Parathyroid adenoma (tissue), 2 donors: ENCODE measurements at regions not wholly inside any gene's neighbourhood (a gene's known extent, or its start where the extent isn't known, plus 50 kb on each side); places are given as distances from the start of the nearest gene placed in this dataset.

Experiments
- H2AFZ ChIP-seq: fragments of 300-600 bp; sonication (generic); one replicate; pipeline ENCODE4 v1.7.0; 2017; ENCODE audit warnings: antibody characterized with exemption, mild to moderate bottlenecking
- H3K27ac ChIP-seq: fragments of 300-600 bp; sonication (generic); one replicate; pipeline ENCODE4 v1.7.0; 2017
- H3K27me3 ChIP-seq: fragments of 300-600 bp; sonication (generic); one replicate; pipeline ENCODE4 v1.7.0; 2017; ENCODE audit warnings: low read length; ENCODE audit not compliant: control insufficient read depth, insufficient read depth
- H3K36me3 ChIP-seq: fragments of 300-600 bp; sonication (generic); one replicate; pipeline ENCODE4 v1.7.0; 2017; ENCODE audit warnings: low read length; ENCODE audit not compliant: control insufficient read depth, insufficient read depth
- H3K4me1 ChIP-seq: fragments of 300-600 bp; sonication (generic); one replicate; pipeline ENCODE4 v1.7.0; 2017; ENCODE audit warnings: control low read depth
- H3K4me2 ChIP-seq: fragments of 300-600 bp; sonication (generic); one replicate; pipeline ENCODE4 v1.7.0; 2017; ENCODE audit warnings: low read length
- H3K4me3 ChIP-seq: fragments of 300-600 bp; sonication (generic); one replicate; pipeline ENCODE4 v1.7.0; 2017; ENCODE audit warnings: low read depth, low read length
- H3K79me2 ChIP-seq: fragments of 300-600 bp; sonication (generic); one replicate; pipeline ENCODE4 v1.7.0; 2017; ENCODE audit warnings: control low read depth
- H3K9ac ChIP-seq: fragments of 300-600 bp; sonication (generic); one replicate; pipeline ENCODE4 v1.7.0; 2017; ENCODE audit warnings: mild to moderate bottlenecking
- H3K9me3 ChIP-seq: fragments of 300-600 bp; sonication (generic); one replicate; pipeline ENCODE4 v1.7.0; 2017; ENCODE audit warnings: low read length; ENCODE audit not compliant: control insufficient read depth
- TF ChIP-seq, protein P1 (sequence below): fragments of 300-600 bp; sonication (generic); IDR thresholded peaks from one replicate; pipeline ENCODE4 v1.7.0; 2017; ENCODE audit warnings: antibody characterized with exemption, mild to moderate bottlenecking
- donor health status: primary hyperparathyroidism.

DNA sequence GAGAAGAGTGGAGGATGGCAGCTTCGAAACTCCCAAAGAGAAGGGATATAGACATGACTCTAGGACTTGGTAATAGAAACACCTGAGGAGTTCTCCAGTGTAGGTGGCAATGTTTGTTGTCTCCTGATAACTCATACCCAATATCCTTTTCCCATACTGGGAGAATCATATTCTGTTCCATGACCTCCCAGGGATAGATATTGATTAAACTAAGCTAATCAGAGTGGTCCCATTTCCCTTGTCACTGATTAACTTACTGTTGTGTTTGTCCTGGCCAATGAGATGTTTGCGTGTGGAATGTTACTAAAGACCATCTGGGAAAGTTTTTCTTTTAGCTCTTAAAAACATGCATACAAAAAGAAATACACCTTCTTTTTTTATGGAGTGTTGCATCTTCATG, 85.6 kb downstream of the RPL22L1 start:
- TF ChIP-seq, protein P1, sequence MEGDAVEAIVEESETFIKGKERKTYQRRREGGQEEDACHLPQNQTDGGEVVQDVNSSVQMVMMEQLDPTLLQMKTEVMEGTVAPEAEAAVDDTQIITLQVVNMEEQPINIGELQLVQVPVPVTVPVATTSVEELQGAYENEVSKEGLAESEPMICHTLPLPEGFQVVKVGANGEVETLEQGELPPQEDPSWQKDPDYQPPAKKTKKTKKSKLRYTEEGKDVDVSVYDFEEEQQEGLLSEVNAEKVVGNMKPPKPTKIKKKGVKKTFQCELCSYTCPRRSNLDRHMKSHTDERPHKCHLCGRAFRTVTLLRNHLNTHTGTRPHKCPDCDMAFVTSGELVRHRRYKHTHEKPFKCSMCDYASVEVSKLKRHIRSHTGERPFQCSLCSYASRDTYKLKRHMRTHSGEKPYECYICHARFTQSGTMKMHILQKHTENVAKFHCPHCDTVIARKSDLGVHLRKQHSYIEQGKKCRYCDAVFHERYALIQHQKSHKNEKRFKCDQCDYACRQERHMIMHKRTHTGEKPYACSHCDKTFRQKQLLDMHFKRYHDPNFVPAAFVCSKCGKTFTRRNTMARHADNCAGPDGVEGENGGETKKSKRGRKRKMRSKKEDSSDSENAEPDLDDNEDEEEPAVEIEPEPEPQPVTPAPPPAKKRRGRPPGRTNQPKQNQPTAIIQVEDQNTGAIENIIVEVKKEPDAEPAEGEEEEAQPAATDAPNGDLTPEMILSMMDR, result no peak

DNA sequence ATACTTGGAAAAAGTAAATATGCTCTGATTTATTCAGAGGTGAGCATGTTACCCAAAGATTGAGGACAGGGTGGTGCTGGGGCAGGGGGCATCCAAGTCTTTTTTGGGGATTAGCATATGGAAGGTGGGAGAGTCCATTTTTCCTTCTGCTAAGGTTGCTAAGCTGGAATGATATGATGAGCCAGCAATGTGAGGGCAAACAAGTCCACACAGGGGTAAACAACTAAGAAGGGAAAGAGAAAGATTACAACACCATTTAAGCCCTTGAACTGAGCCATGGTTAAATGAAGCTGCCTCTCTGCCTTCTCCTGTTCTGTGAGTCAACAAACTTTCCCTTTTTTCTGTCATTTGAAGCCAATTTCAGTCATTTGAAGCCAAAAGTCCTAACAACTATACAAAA, 89.0 kb downstream of the RPL22L1 start:
- H3K27me3 ChIP-seq, result no peaks in the 10 kb centered on the region
- no peaks in the 10 kb centered on the region for H3K9me3 ChIP-seq
- H3K36me3 ChIP-seq, result no peaks in the 10 kb centered on the region
- H3K4me3 ChIP-seq, result no peak overlapping the region
- no peak overlapping the region for H3K9ac ChIP-seq
- no peaks in the 10 kb centered on the region for H3K4me1 ChIP-seq
- H3K27ac ChIP-seq, result no peak overlapping the region
- no peak overlapping the region for H3K4me2 ChIP-seq
- TF ChIP-seq, protein P1, result no peak
- no peaks in the 10 kb centered on the region for H3K79me2 ChIP-seq
- no peak overlapping the region for H2AFZ ChIP-seq

More for the DNA sequence above, 85.6 kb downstream of the RPL22L1 start:
- no peak overlapping the region for H3K27ac ChIP-seq
- H2AFZ ChIP-seq, result no peak overlapping the region
- no peaks in the 10 kb centered on the region for H3K4me1 ChIP-seq
- no peaks in the 10 kb centered on the region for H3K36me3 ChIP-seq
- H3K79me2 ChIP-seq, result no peaks in the 10 kb centered on the region
- no peak overlapping the region for H3K4me3 ChIP-seq
- H3K9me3 ChIP-seq, result no peaks in the 10 kb centered on the region
- H3K27me3 ChIP-seq, result no peaks in the 10 kb centered on the region
- H3K9ac ChIP-seq, result no peak overlapping the region
- no peak overlapping the region for H3K4me2 ChIP-seq

DNA sequence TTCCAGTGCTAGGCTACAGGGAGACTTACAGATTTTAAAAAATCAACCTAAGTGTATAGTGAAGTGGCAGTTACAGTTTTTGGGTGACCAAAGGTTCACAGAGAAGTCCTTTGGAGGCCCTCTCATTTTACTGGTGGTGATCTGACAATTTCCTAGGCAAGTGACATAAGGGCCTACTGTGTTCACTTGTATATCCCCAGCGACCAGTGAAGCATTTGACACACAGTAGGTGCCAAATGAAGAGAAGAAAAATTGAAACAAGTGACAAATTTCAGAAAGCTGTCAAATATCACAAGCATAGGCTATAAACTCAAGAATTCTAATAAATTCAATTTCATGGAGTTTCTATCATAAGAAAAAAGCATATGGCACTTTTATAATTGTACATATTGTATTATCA, 89.5 kb downstream of the RPL22L1 start:
- TF ChIP-seq, protein P1, result no peak
- no peak overlapping the region for H3K4me2 ChIP-seq
- H2AFZ ChIP-seq, result no peak overlapping the region
- H3K27ac ChIP-seq, result no peak overlapping the region
- no peak overlapping the region for H3K4me3 ChIP-seq
- H3K27me3 ChIP-seq, result no peaks in the 10 kb centered on the region
- no peaks in the 10 kb centered on the region for H3K9me3 ChIP-seq
- no peaks in the 10 kb centered on the region for H3K4me1 ChIP-seq
- no peaks in the 10 kb centered on the region for H3K36me3 ChIP-seq
- H3K9ac ChIP-seq, result no peak overlapping the region
- no peaks in the 10 kb centered on the region for H3K79me2 ChIP-seq

DNA sequence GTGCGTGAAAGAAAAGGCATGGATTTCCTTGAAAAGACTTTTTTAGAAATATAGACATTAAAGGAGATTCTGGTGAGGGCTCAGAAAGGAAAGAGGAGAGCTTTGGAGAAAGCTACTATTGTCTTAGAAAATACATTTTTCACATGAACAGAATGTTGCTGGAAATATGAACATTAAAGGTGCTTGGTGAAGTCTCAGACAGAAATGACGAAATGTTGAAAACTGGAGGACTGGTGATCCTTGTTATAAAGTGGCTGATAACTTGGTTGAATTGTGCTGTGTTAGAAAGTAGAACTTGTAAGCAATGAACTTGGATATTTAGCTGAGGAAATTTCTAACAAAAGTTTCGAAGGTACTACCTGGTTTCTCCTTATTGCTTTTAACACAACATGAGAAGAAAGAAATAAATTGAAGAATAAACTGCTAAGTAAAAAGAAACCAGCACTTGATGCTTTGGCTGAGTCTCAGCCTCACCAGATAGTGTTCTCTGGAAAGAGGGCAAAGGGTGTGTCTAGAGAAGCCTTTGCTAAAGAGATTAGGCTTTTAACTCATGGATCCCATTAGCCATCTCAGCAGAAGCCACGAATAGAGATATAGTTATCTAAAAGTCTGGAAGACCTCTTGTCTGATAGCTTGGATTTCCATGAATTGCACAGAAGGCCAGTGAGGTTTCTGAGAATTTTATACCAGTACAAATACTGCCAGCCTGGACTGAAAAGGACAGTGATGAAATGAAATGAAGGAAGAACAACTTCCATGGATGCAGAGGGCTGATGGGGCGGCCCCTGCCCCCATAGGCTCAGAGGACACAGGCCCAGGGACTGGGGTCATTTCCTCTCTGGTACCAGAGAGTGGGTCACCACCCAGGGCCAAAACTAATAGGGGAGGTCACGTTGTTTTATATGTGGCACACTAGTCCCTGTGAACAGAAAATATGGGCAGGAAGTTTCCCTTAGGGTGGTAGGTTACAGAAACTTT, 91.5 kb downstream of the RPL22L1 start:
- Histone ChIP-seq H3K9ac (no peak overlapping the region), H3K9me3 (no peaks in the 10 kb centered on the region), H3K4me2 (no peak overlapping the region), H3K36me3 (no peaks in the 10 kb centered on the region), H3K4me3 (no peak overlapping the region), H3K79me2 (no peaks in the 10 kb centered on the region), H3K27ac (no peak overlapping the region), H3K4me1 (no peaks in the 10 kb centered on the region), H3K27me3 (no peaks in the 10 kb centered on the region), H2AFZ (no peak overlapping the region)
- TF ChIP-seq, protein P1, result no peak

DNA sequence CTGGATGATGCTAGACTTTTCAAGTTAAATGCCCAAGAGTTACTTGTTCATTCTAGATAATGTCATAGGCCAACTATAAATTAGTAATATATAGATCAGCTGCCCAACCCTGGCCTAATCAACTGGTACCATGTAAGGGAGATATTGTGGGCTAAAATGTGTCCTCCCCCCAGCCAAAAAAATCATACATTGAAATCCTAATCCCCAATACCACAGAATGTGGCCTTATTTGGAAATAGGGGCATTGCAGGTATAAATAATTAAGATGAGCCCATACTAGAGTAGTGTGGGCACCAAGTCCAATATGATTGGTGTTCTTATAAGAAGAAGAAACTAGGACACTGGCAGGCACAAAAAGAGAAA, 92.5 kb downstream of the RPL22L1 start:
- no peak overlapping the region for H2AFZ ChIP-seq
- no peak overlapping the region for H3K9ac ChIP-seq
- no peaks in the 10 kb centered on the region for H3K36me3 ChIP-seq
- H3K27me3 ChIP-seq, result no peaks in the 10 kb centered on the region
- TF ChIP-seq, protein P1, result no peak
- no peaks in the 10 kb centered on the region for H3K79me2 ChIP-seq
- H3K4me2 ChIP-seq, result no peak overlapping the region
- no peaks in the 10 kb centered on the region for H3K4me1 ChIP-seq
- no peaks in the 10 kb centered on the region for H3K9me3 ChIP-seq
- H3K27ac ChIP-seq, result no peak overlapping the region
- no peak overlapping the region for H3K4me3 ChIP-seq
